HEK293 (cell line): ENCODE measurements at regions not wholly inside any gene's neighbourhood (a gene's known extent, or its start where the extent isn't known, plus 50 kb on each side); places are given as distances from the start of the nearest gene placed in this dataset.

ENCODE experiments used
- CTCF ChIA-PET: fragments of 350-600 bp; formaldehyde crosslinking; extraction: SDS; loops from one replicate; lab custom pipeline; 2021; ENCODE audit warnings: antibody characterized with exemption; lab: Yijun Ruan, JAX
- POLR2A ChIA-PET: fragments of 300-600 bp; formaldehyde crosslinking; extraction: SDS; loops from one replicate; lab custom pipeline; 2020; ENCODE audit warnings: antibody characterized with exemption, inconsistent platforms; lab: Yijun Ruan, JAX
- H3K27ac ChIP-seq: fragments of 200-500 bp; sonication (Bioruptor generic); 2 replicates; pipeline ENCODE4 v1.5.1; 2014; ENCODE audit warnings: low read depth, low read length, control low read depth, inconsistent platforms; ENCODE audit errors: extremely low read depth
- H3K36me3 ChIP-seq, 2 experiments: fragments of 200-500 bp in 1 of 2; sonication (Bioruptor generic) in 1 of 2; 1 replicate in 1 of 2; 2 replicates in 1 of 2; pipeline ENCODE4 v1.5.1; 2014 to 2017; ENCODE audit warnings: inconsistent platforms in 2 of 2, low read length in 2 of 2; ENCODE audit not compliant: control insufficient read depth in 2 of 2, insufficient read depth in 1 of 2
- H3K4me1 ChIP-seq: fragments of 200-500 bp; sonication (Bioruptor generic); 2 replicates; pipeline ENCODE4 v1.5.1; 2014; ENCODE audit warnings: mild to moderate bottlenecking, low read length, inconsistent platforms; ENCODE audit not compliant: control insufficient read depth, insufficient read depth
- H3K4me3 ChIP-seq: 2 replicates; pipeline ENCODE4 v1.5.1; 2011; ENCODE audit warnings: low read depth, mild to moderate bottlenecking, control low read depth, low read length, moderate library complexity
- H3K9me3 ChIP-seq: fragments of 200-500 bp; sonication (Bioruptor generic); 2 replicates; pipeline ENCODE4 v1.5.1; 2014; ENCODE audit warnings: low read depth, low read length, inconsistent platforms; ENCODE audit not compliant: control insufficient read depth, insufficient read depth
- BCL11B ChIP-seq: fragments of 450-650 bp; formaldehyde crosslinking; IDR thresholded peaks from 2 replicates; pipeline ENCODE4 v1.5.1; 2016; ENCODE audit warnings: low read depth, missing biosample characterization, missing genetic modification characterization
- HOXD13 ChIP-seq: sonication (generic); formaldehyde crosslinking; IDR thresholded peaks from 2 replicates; pipeline ENCODE4 v1.8.0; 2022; ENCODE audit warnings: missing genetic modification reagents, borderline replicate concordance
- KLF16 ChIP-seq: fragments of 450-650 bp; formaldehyde crosslinking; IDR thresholded peaks from 2 replicates; pipeline ENCODE4 v1.5.1; 2017; ENCODE audit warnings: missing biosample characterization, missing genetic modification characterization
- MYNN ChIP-seq: fragments of 450-650 bp; formaldehyde crosslinking; IDR thresholded peaks from 2 replicates; pipeline ENCODE4 v1.5.1; 2016; ENCODE audit warnings: missing biosample characterization, missing genetic modification characterization, borderline replicate concordance
- SP7 ChIP-seq: fragments of 450-650 bp; formaldehyde crosslinking; IDR thresholded peaks from 2 replicates; pipeline ENCODE4 v1.5.1; 2016; ENCODE audit warnings: missing biosample characterization, missing genetic modification characterization
- ZBTB21 ChIP-seq: fragments of 450-650 bp; formaldehyde crosslinking; IDR thresholded peaks from 2 replicates; pipeline ENCODE4 v1.5.1; 2017; ENCODE audit warnings: missing biosample characterization, missing genetic modification characterization
- ZBTB26 ChIP-seq: fragments of 450-650 bp; formaldehyde crosslinking; optimal IDR thresholded peaks from 2 replicates; pipeline ENCODE3; 2016; ENCODE audit warnings: missing biosample characterization, mild to moderate bottlenecking, missing genetic modification characterization
- ZBTB48 ChIP-seq: fragments of 450-650 bp; formaldehyde crosslinking; IDR thresholded peaks from 2 replicates; pipeline ENCODE4 v1.5.1; 2016; ENCODE audit warnings: missing biosample characterization, missing genetic modification characterization
- ZFP41 ChIP-seq: fragments of 450-650 bp; formaldehyde crosslinking; IDR thresholded peaks from 2 replicates; pipeline ENCODE4 v1.5.1; 2016; ENCODE audit warnings: missing biosample characterization, missing genetic modification characterization, borderline replicate concordance
- ZNF10 ChIP-seq: fragments of 450-650 bp; formaldehyde crosslinking; IDR thresholded peaks from 2 replicates; pipeline ENCODE4 v1.5.1; 2017; ENCODE audit warnings: missing biosample characterization, missing genetic modification characterization
- ZNF133 ChIP-seq: fragments of 450-650 bp; formaldehyde crosslinking; IDR thresholded peaks from 2 replicates; pipeline ENCODE4 v1.5.1; 2016; ENCODE audit warnings: missing biosample characterization, missing genetic modification characterization
- ZNF239 ChIP-seq: fragments of 450-650 bp; formaldehyde crosslinking; IDR thresholded peaks from 2 replicates; pipeline ENCODE4 v1.5.1; 2016; ENCODE audit warnings: missing biosample characterization, missing genetic modification characterization
- ZNF248 ChIP-seq: fragments of 450-650 bp; formaldehyde crosslinking; IDR thresholded peaks from 2 replicates; pipeline ENCODE4 v1.5.1; 2017; ENCODE audit warnings: missing biosample characterization, missing genetic modification characterization
- ZNF266 ChIP-seq: fragments of 450-650 bp; formaldehyde crosslinking; IDR thresholded peaks from 2 replicates; pipeline ENCODE4 v1.5.1; 2016; ENCODE audit warnings: missing biosample characterization, missing genetic modification characterization, low read depth
- ZNF354C ChIP-seq: fragments of 450-650 bp; formaldehyde crosslinking; IDR thresholded peaks from 2 replicates; pipeline ENCODE4 v1.5.1; 2016; ENCODE audit warnings: missing biosample characterization, missing genetic modification characterization, low read depth, borderline replicate concordance
- ZNF473 ChIP-seq: fragments of 450-650 bp; formaldehyde crosslinking; IDR thresholded peaks from 2 replicates; pipeline ENCODE4 v1.5.1; 2017; ENCODE audit warnings: missing biosample characterization, missing genetic modification characterization
- ZNF518A ChIP-seq: fragments of 450-650 bp; formaldehyde crosslinking; conservative IDR thresholded peaks from 2 replicates; pipeline ENCODE4 v1.5.1; 2016; ENCODE audit warnings: low read depth, missing biosample characterization, missing genetic modification characterization
- ZNF529 ChIP-seq: fragments of 450-650 bp; formaldehyde crosslinking; IDR thresholded peaks from 2 replicates; pipeline ENCODE4 v1.5.1; 2017; ENCODE audit warnings: missing genetic modification characterization, missing biosample characterization; ENCODE audit not compliant: insufficient replicate concordance
- ZNF549 ChIP-seq: fragments of 450-650 bp; IDR thresholded peaks from 2 replicates; pipeline ENCODE4 v1.5.1; 2018; ENCODE audit warnings: missing biosample characterization, missing genetic modification characterization, mild to moderate bottlenecking, inconsistent platforms, moderate library complexity
- ZNF558 ChIP-seq: fragments of 450-650 bp; formaldehyde crosslinking; IDR thresholded peaks from 2 replicates; pipeline ENCODE4 v1.5.1; 2016; ENCODE audit warnings: missing biosample characterization, missing genetic modification characterization
- ZNF571 ChIP-seq: fragments of 450-650 bp; formaldehyde crosslinking; IDR thresholded peaks from 2 replicates; pipeline ENCODE4 v1.5.0; 2017; ENCODE audit warnings: missing biosample characterization, missing genetic modification characterization
- ZNF585B ChIP-seq: fragments of 450-650 bp; formaldehyde crosslinking; IDR thresholded peaks from 2 replicates; pipeline ENCODE4 v1.5.1; 2016; ENCODE audit warnings: missing biosample characterization, missing genetic modification characterization
- ZNF621 ChIP-seq: fragments of 450-650 bp; formaldehyde crosslinking; IDR thresholded peaks from 2 replicates; pipeline ENCODE4 v1.5.1; 2017; ENCODE audit warnings: missing biosample characterization, missing genetic modification characterization
- ZNF629 ChIP-seq: fragments of 450-650 bp; formaldehyde crosslinking; IDR thresholded peaks from 2 replicates; pipeline ENCODE4 v1.5.1; 2017; ENCODE audit warnings: missing biosample characterization, missing genetic modification characterization
- ZNF704 ChIP-seq: fragments of 450-650 bp; formaldehyde crosslinking; IDR thresholded peaks from 2 replicates; pipeline ENCODE4 v1.5.1; 2016; ENCODE audit warnings: missing biosample characterization, missing genetic modification characterization
- ZNF792 ChIP-seq: fragments of 450-650 bp; formaldehyde crosslinking; IDR thresholded peaks from 2 replicates; pipeline ENCODE4 v1.5.1; 2016; ENCODE audit warnings: missing biosample characterization, missing genetic modification characterization
- ZSCAN16 ChIP-seq: fragments of 450-650 bp; formaldehyde crosslinking; IDR thresholded peaks from 2 replicates; pipeline ENCODE4 v1.5.1; 2016; ENCODE audit warnings: missing biosample characterization, missing genetic modification characterization
- TF ChIP-seq, protein P1 (sequence below): fragments of 450-650 bp; IDR thresholded peaks from 2 replicates; pipeline ENCODE4 v1.5.1; 2018; ENCODE audit warnings: missing biosample characterization, missing genetic modification characterization
- TF ChIP-seq, protein P2 (sequence below): fragments of 450-650 bp; formaldehyde crosslinking; IDR thresholded peaks from 2 replicates; pipeline ENCODE4 v1.5.1; 2016; ENCODE audit warnings: missing biosample characterization, missing genetic modification characterization

DNA sequence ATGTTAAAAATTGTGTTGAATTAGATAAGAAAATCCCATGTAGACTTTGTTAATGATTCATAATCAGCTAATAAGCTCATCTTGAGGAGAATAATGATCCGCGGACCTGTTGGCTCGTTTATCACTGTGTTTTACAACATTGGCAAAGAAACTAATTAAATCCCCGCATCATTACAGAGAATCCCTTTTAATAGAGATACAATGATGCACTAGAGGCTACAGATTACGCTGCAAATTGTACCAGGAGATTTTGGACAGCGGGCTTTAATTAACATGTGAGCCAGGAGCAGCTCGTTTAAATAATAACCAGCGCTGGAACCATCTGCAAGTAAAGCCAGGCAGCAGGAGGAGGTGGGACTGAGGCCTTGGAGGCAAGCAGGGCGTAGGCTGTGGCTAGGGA lies 280.3 kb upstream of the POU3F1 start:
- no peak overlapping the region for H3K4me3 ChIP-seq
- H3K4me1 ChIP-seq = no peaks in the 10 kb centered on the region
- ChIA-PET POLR2A (no interaction called here), CTCF (interaction anchor here (0.6 kb wide), 1 partner anchor 334 kb away, joined by 3 read pairs; no protein-coding TSS in a partner anchor)
- H3K9me3 ChIP-seq = no peaks in the 10 kb centered on the region
- TF ChIP-seq MYNN (tag by site-specific recombination) (no peak), ZNF558 (no peak), SP7 (tag by site-specific recombination) (no peak), ZNF354C (tag by site-specific recombination) (no peak), ZNF585B (no peak), ZBTB48 (tag by site-specific recombination) (no peak), ZSCAN16 (tag by site-specific recombination) (no peak), ZNF239 (tag by site-specific recombination) (no peak), ZNF266 (no peak), ZNF549 (tag by site-specific recombination) (no peak), ZNF704 (tag by site-specific recombination) (no peak), ZNF518A (tag by site-specific recombination) (no peak), KLF16 (no peak), ZNF473 (tag by site-specific recombination) (no peak), ZNF133 (tag by site-specific recombination) (no peak), BCL11B (tag by site-specific recombination) (no peak), ZNF629 (tag by site-specific recombination) (no peak), ZNF10 (tag by site-specific recombination) (no peak), ZNF529 (tag by site-specific recombination) (no peak)
- TF ChIP-seq, protein P1, sequence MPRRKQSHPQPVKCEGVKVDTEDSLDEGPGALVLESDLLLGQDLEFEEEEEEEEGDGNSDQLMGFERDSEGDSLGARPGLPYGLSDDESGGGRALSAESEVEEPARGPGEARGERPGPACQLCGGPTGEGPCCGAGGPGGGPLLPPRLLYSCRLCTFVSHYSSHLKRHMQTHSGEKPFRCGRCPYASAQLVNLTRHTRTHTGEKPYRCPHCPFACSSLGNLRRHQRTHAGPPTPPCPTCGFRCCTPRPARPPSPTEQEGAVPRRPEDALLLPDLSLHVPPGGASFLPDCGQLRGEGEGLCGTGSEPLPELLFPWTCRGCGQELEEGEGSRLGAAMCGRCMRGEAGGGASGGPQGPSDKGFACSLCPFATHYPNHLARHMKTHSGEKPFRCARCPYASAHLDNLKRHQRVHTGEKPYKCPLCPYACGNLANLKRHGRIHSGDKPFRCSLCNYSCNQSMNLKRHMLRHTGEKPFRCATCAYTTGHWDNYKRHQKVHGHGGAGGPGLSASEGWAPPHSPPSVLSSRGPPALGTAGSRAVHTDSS (tag by site-specific recombination) = no peak
- H3K36me3 ChIP-seq = no peaks in the 10 kb centered on the region
- H3K27ac ChIP-seq = no peak overlapping the region

- Histone ChIP-seq H3K4me3 (no peak overlapping the region), H3K9me3 (no peaks in the 10 kb centered on the region), H3K27ac (no peak overlapping the region), H3K4me1 (no peaks in the 10 kb centered on the region), H3K36me3 (no peaks in the 10 kb centered on the region)
- ChIA-PET CTCF (no interaction called here), POLR2A (no interaction called here)
- TF ChIP-seq ZNF621 (tag by site-specific recombination) = no peak
- TF ChIP-seq HOXD13 (CRISPR knock-in tag) = no peak
- TF ChIP-seq, protein P2, sequence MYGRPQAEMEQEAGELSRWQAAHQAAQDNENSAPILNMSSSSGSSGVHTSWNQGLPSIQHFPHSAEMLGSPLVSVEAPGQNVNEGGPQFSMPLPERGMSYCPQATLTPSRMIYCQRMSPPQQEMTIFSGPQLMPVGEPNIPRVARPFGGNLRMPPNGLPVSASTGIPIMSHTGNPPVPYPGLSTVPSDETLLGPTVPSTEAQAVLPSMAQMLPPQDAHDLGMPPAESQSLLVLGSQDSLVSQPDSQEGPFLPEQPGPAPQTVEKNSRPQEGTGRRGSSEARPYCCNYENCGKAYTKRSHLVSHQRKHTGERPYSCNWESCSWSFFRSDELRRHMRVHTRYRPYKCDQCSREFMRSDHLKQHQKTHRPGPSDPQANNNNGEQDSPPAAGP (tag by site-specific recombination) = no peak
- no peak for TF ChIP-seq ZBTB21
- TF ChIP-seq ZNF571 (tag by site-specific recombination) = no peak
- TF ChIP-seq ZFP41 (tag by site-specific recombination) = no peak
- no peak for TF ChIP-seq ZNF248 (tag by site-specific recombination)
- no peak for TF ChIP-seq ZNF792
- no peak for TF ChIP-seq ZNF549 (tag by site-specific recombination)
- no peak for TF ChIP-seq ZBTB26
Observed at GRCh38 chr1:38326135-38326534, 279.5 kb upstream of the POU3F1 start.
